Prostate gland (tissue), 2 donors: ENCODE measurements at regions not wholly inside any gene's neighbourhood (a gene's known extent, or its start where the extent isn't known, plus 50 kb on each side); places are given as distances from the start of the nearest gene placed in this dataset.

ENCODE experiments used
- POLR2A ChIP-seq: fragments of 450-650 bp; IDR thresholded peaks from one replicate; pipeline ENCODE4 v1.6.1; 2016; ENCODE audit warnings: antibody characterized with exemption, mild to moderate bottlenecking
- POLR2AphosphoS5 ChIP-seq: sonication (generic); formaldehyde crosslinking; IDR thresholded peaks from one replicate; pipeline ENCODE4 v1.6.1; 2017; ENCODE audit warnings: antibody characterized with exemption
- TF ChIP-seq, protein P1 (sequence below), 4 experiments: fragments of 200-600 bp in 2 of 4; fragments of 450-650 bp in 2 of 4; sonication (generic) in 2 of 4; IDR thresholded peaks; 1 replicate in 3 of 4; 2 replicates in 1 of 4; pipeline ENCODE4 v1.5.1; 2016 to 2019; ENCODE audit warnings: antibody characterized with exemption in 4 of 4, mild to moderate bottlenecking in 2 of 4, moderate library complexity in 2 of 4

DNA sequence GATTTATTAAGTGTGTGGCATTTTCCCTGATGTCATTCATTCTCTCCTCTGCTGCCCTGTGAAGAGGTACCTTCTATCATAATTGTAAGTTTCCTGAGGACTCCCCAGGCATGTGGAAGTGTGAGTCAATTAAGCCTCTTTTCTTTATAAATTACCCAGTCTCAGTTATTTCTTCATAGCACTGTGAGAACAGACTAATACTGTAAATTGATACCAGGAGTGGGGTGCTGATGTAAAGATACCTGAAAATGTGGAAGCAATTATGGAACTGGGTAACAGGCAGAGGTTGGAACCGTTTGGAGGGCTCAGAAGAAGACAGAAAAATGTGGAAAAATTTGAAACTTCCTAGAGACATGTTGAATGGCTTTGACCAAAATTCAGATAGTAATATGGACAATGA lies 711.8 kb upstream of the GRM3 start:
- no peak for TF ChIP-seq POLR2AphosphoS5
- TF ChIP-seq, protein P1, sequence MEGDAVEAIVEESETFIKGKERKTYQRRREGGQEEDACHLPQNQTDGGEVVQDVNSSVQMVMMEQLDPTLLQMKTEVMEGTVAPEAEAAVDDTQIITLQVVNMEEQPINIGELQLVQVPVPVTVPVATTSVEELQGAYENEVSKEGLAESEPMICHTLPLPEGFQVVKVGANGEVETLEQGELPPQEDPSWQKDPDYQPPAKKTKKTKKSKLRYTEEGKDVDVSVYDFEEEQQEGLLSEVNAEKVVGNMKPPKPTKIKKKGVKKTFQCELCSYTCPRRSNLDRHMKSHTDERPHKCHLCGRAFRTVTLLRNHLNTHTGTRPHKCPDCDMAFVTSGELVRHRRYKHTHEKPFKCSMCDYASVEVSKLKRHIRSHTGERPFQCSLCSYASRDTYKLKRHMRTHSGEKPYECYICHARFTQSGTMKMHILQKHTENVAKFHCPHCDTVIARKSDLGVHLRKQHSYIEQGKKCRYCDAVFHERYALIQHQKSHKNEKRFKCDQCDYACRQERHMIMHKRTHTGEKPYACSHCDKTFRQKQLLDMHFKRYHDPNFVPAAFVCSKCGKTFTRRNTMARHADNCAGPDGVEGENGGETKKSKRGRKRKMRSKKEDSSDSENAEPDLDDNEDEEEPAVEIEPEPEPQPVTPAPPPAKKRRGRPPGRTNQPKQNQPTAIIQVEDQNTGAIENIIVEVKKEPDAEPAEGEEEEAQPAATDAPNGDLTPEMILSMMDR (IDR thresholded peaks at IDR 0.05): no peak
- no peak for TF ChIP-seq POLR2A
